Smooth muscle cell (in vitro differentiated cells): ENCODE measurements at regions not wholly inside any gene's neighbourhood (a gene's known extent, or its start where the extent isn't known, plus 50 kb on each side); places are given as distances from the start of the nearest gene placed in this dataset.

Experiments used
- DNase-seq: peaks from one replicate; lab custom pipeline; 2025; ENCODE audit not compliant: unreplicated experiment; lab: John Stamatoyannopoulos, UW
- H2AFZ ChIP-seq: fragments of 200-600 bp; sonication (generic); 2 replicates; pipeline ENCODE4 v1.6.0; 2016; ENCODE audit warnings: antibody characterized with exemption, low read depth, mild to moderate bottlenecking
- H3F3A ChIP-seq: fragments of 200-600 bp; sonication (generic); 2 replicates; pipeline ENCODE4 v1.6.0; 2017; ENCODE audit warnings: antibody characterized with exemption, low read depth
- H3K27ac ChIP-seq: fragments of 200-600 bp; sonication (generic); 2 replicates; pipeline ENCODE4 v1.5.1; 2016; ENCODE audit warnings: low read depth, mild to moderate bottlenecking
- H3K27me3 ChIP-seq: fragments of 200-600 bp; sonication (generic); 2 replicates; pipeline ENCODE4 v1.6.1; 2016; ENCODE audit warnings: low read depth, mild to moderate bottlenecking
- H3K36me3 ChIP-seq: fragments of 200-600 bp; sonication (generic); 2 replicates; pipeline ENCODE4 v1.5.1; 2016; ENCODE audit warnings: low read depth
- H3K4me1 ChIP-seq: fragments of 200-600 bp; sonication (generic); 2 replicates; pipeline ENCODE4 v1.5.1; 2016; ENCODE audit warnings: low read depth
- H3K4me2 ChIP-seq: fragments of 200-600 bp; sonication (generic); 2 replicates; pipeline ENCODE4 v1.6.0; 2016; ENCODE audit warnings: mild to moderate bottlenecking
- H3K4me3 ChIP-seq: fragments of 200-600 bp; sonication (generic); 2 replicates; pipeline ENCODE4 v1.5.1; 2016; ENCODE audit warnings: mild to moderate bottlenecking
- H3K79me2 ChIP-seq: fragments of 200-600 bp; sonication (generic); 2 replicates; pipeline ENCODE4 v1.6.0; 2016; ENCODE audit warnings: low read depth, mild to moderate bottlenecking
- H3K9ac ChIP-seq: fragments of 200-600 bp; sonication (generic); 2 replicates; pipeline ENCODE4 v1.6.0; 2016; ENCODE audit warnings: low read depth
- H3K9me3 ChIP-seq: fragments of 200-600 bp; sonication (generic); replicated peaks from 2 replicates; pipeline ENCODE4 v1.5.1; 2016; ENCODE audit warnings: low read depth
- H4K20me1 ChIP-seq: fragments of 200-600 bp; sonication (generic); 2 replicates; pipeline ENCODE4 v1.6.0; 2016; ENCODE audit warnings: low read depth
- WGBS: methylation state at CpG from one replicate; pipeline ENCODE4 v1.1.7; 2016; ENCODE audit warnings: low lambda C conversion rate; 5-methylcytosine and 5-hydroxymethylcytosine counted together
- TF ChIP-seq, protein P1 (sequence below): fragments of 200-600 bp; sonication (generic); IDR thresholded peaks from 2 replicates; pipeline ENCODE4 v1.5.1; 2017; ENCODE audit warnings: borderline replicate concordance, mild to moderate bottlenecking, antibody characterized with exemption; ENCODE audit not compliant: insufficient read depth, poor library complexity, severe bottlenecking

GRCh38 chr6:95420792-95421191 is 156.5 kb upstream of the MANEA start:
- DNase-seq: no peak
- Histone ChIP-seq H3K9me3 (no peaks in the 10 kb centered on the region), H2AFZ (no peak overlapping the region), H3K79me2 (no peaks in the 10 kb centered on the region), H3F3A (no peaks in the 10 kb centered on the region), H3K36me3 (no peaks in the 10 kb centered on the region), H3K4me2 (no peak overlapping the region), H4K20me1 (no peaks in the 10 kb centered on the region), H3K4me3 (no peak overlapping the region), H3K27ac (no peak overlapping the region), H3K4me1 (peaks cover 5% of the 10 kb centered on the region), H3K9ac (no peak overlapping the region), H3K27me3 (no peaks in the 10 kb centered on the region)
- TF ChIP-seq, protein P1, sequence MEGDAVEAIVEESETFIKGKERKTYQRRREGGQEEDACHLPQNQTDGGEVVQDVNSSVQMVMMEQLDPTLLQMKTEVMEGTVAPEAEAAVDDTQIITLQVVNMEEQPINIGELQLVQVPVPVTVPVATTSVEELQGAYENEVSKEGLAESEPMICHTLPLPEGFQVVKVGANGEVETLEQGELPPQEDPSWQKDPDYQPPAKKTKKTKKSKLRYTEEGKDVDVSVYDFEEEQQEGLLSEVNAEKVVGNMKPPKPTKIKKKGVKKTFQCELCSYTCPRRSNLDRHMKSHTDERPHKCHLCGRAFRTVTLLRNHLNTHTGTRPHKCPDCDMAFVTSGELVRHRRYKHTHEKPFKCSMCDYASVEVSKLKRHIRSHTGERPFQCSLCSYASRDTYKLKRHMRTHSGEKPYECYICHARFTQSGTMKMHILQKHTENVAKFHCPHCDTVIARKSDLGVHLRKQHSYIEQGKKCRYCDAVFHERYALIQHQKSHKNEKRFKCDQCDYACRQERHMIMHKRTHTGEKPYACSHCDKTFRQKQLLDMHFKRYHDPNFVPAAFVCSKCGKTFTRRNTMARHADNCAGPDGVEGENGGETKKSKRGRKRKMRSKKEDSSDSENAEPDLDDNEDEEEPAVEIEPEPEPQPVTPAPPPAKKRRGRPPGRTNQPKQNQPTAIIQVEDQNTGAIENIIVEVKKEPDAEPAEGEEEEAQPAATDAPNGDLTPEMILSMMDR: no peak

DNA sequence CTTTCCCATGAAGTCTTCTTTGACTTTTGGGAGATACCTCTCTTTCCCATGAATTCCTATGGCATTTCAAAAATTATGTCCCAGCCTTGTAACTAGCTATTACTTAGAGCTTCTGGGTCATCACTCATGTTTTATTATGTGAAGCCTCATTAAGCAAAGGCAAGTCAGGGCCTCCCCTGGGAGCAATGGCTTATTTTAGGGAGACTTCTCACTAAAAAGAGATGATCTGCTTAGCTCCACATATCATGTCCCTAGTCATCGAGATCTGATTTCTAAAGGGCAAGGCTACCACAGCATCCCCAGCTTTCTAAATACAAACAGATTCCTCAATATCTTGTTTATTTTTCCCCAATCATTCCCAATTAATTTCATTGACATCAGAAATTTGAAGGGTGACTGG is 154.0 kb upstream of the MANEA start:
- no peak for DNase-seq
- H3K4me1 ChIP-seq: no peaks in the 10 kb centered on the region
- H3F3A ChIP-seq: no peaks in the 10 kb centered on the region
- no peaks in the 10 kb centered on the region for H3K36me3 ChIP-seq
- no peaks in the 10 kb centered on the region for H3K79me2 ChIP-seq
- 82% methylated on average over 1 of the region's 1 CpG for WGBS
- no peaks in the 10 kb centered on the region for H3K9me3 ChIP-seq
- H3K4me2 ChIP-seq: no peak overlapping the region
- no peaks in the 10 kb centered on the region for H3K27me3 ChIP-seq
- TF ChIP-seq, protein P1: no peak
- no peak overlapping the region for H2AFZ ChIP-seq
- no peak overlapping the region for H3K9ac ChIP-seq
- no peak overlapping the region for H3K4me3 ChIP-seq
- H4K20me1 ChIP-seq: no peaks in the 10 kb centered on the region
- H3K27ac ChIP-seq: no peak overlapping the region

GRCh38 chr6:95431637-95432228 is 145.6 kb upstream of the MANEA start:
- Histone ChIP-seq H3K4me1 (no peaks in the 10 kb centered on the region), H3K9ac (no peak overlapping the region), H3K4me3 (no peak overlapping the region), H2AFZ (no peak overlapping the region), H4K20me1 (no peaks in the 10 kb centered on the region), H3K9me3 (no peaks in the 10 kb centered on the region), H3F3A (no peaks in the 10 kb centered on the region), H3K36me3 (no peaks in the 10 kb centered on the region), H3K27me3 (no peaks in the 10 kb centered on the region), H3K4me2 (no peak overlapping the region), H3K27ac (no peak overlapping the region), H3K79me2 (no peaks in the 10 kb centered on the region)
- TF ChIP-seq, protein P1: peak; percentile 74
- no peak for DNase-seq
- 63% methylated on average over 2 of the region's 2 CpGs for WGBS

DNA sequence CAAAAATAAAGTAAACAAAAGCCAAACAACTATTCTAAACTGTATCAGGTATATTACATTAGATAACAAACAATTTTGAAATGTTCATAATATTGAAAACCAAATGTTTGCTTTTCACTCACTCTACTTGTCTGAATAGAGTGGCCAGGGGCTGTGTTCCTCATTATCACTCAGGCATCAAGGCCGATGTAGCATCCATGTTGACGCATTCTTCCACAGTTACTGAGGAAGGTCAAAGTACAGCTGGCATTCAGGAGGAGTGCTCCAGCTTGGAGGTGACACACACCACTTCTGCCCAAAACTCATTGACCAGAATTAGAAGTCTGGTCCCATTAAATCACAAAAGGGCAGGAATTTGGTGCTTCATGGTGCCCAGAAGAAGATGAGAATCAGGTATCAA is 137.6 kb upstream of the MANEA start:
- no peak overlapping the region for H3K27ac ChIP-seq
- H3K27me3 ChIP-seq: no peaks in the 10 kb centered on the region
- no peaks in the 10 kb centered on the region for H4K20me1 ChIP-seq
- WGBS: 97% methylated on average over 2 of the region's 2 CpGs
- no peaks in the 10 kb centered on the region for H3K79me2 ChIP-seq
- H3F3A ChIP-seq: no peaks in the 10 kb centered on the region
- TF ChIP-seq, protein P1: no peak
- H3K9ac ChIP-seq: no peak overlapping the region
- no peak overlapping the region for H3K4me2 ChIP-seq
- DNase-seq: no peak
- H2AFZ ChIP-seq: peak overlapping the region; percentile 6
- H3K36me3 ChIP-seq: no peaks in the 10 kb centered on the region
- H3K4me1 ChIP-seq: no peaks in the 10 kb centered on the region
- H3K9me3 ChIP-seq: no peaks in the 10 kb centered on the region
- H3K4me3 ChIP-seq: no peak overlapping the region
